ENCODE measurements at regions not wholly inside any gene's neighbourhood (a gene's known extent, or its start where the extent isn't known, plus 50 kb on each side); places are given as distances from the start of the nearest gene placed in this dataset.

DNA sequence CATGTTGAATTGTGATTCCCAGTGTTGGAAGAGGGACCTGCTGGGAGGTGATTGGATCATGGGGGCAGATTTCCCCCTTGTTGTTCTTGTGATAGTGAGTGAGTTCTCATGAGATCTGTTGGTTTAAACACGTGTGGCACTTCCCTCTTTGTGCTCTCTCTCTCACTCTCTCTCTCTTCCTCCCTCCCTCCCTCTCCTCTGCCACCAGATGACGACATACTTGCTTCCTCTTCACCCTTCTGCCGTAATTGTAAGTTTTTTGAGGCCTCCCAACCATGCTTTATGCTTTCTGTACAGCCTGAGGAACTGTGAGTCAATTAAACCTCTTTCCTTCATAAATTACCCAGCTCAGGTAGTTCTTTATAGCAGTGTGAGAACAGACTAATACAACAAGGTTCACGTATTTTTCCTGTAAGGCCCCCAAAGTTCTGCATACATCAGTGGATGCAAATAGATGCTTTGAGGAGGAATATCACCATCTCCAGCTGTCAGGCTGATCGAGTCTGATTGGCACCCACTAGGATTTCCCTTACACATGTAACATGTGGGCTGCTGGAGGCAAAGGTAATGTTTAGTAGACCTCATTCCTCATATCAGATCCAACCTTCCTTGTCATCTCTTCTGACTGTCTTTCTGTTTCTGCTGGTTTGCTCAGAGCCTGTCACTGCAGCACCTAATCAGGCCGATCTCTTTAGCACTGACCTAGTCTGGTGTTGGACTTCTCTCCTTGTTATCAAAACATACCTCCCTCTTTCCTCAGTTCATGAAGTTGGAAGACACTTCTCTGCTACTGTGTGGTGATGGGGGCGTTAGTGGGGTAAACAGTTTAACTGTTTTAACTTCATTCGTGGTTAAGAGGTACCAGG lies 54.3 kb upstream of the BACH2 start:
- no peaks in the 10 kb centered on the region for H3K9me3 ChIP-seq
- DNase-seq (no peak), ATAC-seq (peak in 2 of 4 donors; percentile 67 to 72), FAIRE-seq (no peak)
- TF ChIP-seq, protein P1, sequence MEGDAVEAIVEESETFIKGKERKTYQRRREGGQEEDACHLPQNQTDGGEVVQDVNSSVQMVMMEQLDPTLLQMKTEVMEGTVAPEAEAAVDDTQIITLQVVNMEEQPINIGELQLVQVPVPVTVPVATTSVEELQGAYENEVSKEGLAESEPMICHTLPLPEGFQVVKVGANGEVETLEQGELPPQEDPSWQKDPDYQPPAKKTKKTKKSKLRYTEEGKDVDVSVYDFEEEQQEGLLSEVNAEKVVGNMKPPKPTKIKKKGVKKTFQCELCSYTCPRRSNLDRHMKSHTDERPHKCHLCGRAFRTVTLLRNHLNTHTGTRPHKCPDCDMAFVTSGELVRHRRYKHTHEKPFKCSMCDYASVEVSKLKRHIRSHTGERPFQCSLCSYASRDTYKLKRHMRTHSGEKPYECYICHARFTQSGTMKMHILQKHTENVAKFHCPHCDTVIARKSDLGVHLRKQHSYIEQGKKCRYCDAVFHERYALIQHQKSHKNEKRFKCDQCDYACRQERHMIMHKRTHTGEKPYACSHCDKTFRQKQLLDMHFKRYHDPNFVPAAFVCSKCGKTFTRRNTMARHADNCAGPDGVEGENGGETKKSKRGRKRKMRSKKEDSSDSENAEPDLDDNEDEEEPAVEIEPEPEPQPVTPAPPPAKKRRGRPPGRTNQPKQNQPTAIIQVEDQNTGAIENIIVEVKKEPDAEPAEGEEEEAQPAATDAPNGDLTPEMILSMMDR (IDR thresholded peaks at IDR 0.05) = no peak
- H3K4me3 ChIP-seq = no peak overlapping the region
- H3K27ac ChIP-seq = no peak overlapping the region
- intact Hi-C loops (cut with DNase I) = no loop called here
- H3K36me3 ChIP-seq = no peaks in the 10 kb centered on the region
- H3K4me1 ChIP-seq = no peaks in the 10 kb centered on the region
- H3K27me3 ChIP-seq = peaks cover 0 to 2% (median 0%) of the 10 kb centered on the region in 4 donors
- WGBS, 2 donors = 38 to 41% methylated on average over 8 of the region's 8 CpGs

DNA sequence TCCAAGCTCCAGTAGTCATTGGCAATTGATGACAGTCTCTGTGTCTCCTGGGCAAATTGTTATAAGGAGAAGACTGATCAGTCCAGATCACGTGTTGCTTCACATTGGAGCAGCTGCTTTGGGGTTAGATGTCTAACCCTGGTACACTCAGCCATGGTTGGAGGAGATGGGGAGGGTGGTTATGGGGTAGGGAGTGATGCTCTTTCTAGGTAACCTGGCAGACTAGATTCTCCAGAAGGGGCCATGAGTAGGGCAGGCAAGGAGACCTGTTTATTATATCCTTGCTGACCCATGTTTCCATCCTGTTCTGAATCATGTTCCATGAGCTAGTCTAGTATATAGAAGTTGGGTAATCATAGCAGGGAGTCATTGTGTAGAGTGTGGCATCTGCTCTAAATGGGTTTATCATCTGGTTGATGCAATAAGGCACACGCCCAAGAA lies 50.8 kb upstream of the BACH2 start:
- no peak overlapping the region for H3K4me3 ChIP-seq
- FAIRE-seq = no peak
- no peak for ATAC-seq
- H3K36me3 ChIP-seq = no peaks in the 10 kb centered on the region
- no peaks in the 10 kb centered on the region for H3K27me3 ChIP-seq
- DNase-seq = no peak
- intact Hi-C loops (cut with DNase I) = no loop called here
- H3K4me1 ChIP-seq = no peaks in the 10 kb centered on the region
- 48 to 62% methylated on average over 2 of the region's 2 CpGs for WGBS, 2 donors
- no peak overlapping the region for H3K27ac ChIP-seq
- no peaks in the 10 kb centered on the region for H3K9me3 ChIP-seq
- TF ChIP-seq, protein P1 (IDR thresholded peaks at IDR 0.05) = no peak

DNA sequence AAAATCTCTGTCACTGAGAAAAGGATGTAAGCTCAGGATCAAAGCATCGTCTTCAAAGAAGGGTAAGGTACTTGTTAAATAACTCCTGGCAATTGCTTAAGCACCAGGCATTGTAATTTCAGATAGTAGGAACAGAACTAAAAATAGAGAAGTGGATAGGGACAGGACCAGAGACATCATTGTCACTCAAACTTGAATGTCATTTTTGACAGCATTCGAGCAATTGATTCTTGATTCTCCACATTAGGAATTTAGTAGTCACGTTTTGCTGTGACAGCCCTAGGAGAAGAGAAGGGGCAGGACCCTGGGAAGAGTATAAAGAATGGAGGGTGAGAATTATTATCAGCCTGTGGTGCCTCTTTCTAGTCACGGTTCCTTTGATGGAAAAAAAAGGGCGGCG lies 50.1 kb upstream of the BACH2 start:
- DNase-seq (no peak), ATAC-seq (no peak), FAIRE-seq (no peak)
- H3K27me3 ChIP-seq = no peaks in the 10 kb centered on the region
- intact Hi-C loops (cut with DNase I) = no loop called here
- H3K9me3 ChIP-seq = no peaks in the 10 kb centered on the region
- H3K4me3 ChIP-seq = no peak overlapping the region
- no peaks in the 10 kb centered on the region for H3K4me1 ChIP-seq
- WGBS, 2 donors = 56 to 60% methylated on average over 6 of the region's 6 CpGs
- H3K27ac ChIP-seq = no peak overlapping the region
- TF ChIP-seq, protein P1 (IDR thresholded peaks at IDR 0.05) = no peak
- no peaks in the 10 kb centered on the region for H3K36me3 ChIP-seq

All from pancreas (tissue), 10 donors.